ENCODE measurements at regions not wholly inside any gene's neighbourhood (a gene's known extent, or its start where the extent isn't known, plus 50 kb on each side); places are given as distances from the start of the nearest gene placed in this dataset.

DNA sequence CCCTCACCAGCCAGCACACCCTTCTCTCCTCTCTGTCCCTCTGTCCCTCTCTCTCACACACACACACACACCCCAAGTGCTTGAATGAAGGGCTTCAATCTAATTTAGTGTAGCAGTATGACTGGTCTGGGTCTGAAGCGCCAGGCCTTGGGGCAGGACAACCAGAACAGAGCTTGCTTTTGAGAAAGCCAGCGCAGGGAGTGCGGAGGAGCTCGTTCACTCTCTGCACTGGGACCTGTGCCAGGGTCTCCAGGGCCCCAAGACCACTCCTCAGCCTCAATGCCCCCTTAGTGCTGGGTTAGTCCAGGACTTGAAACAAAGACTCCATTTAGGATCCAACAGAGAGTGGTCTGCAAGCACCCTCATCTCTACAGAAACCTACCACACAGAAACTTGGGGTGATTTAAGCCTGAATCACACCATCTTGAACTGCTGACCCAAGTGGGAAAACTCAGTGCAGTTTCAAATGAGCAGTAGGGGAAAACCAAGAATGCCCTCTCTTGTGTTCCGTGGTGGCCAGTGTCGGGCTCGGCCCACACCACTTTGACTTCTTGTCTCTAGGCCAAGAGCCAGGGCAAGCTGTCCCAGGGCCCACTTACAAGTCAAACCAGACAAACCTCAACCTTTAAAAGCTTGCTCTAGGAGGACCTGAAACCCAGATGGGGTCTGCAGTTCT lies 66.6 kb upstream of the WIPF1 start:
- intact Hi-C loops (cut with DNase I): no loop called here
- no peaks in the 10 kb centered on the region for H3K27me3 ChIP-seq
- TF ChIP-seq, protein P1, sequence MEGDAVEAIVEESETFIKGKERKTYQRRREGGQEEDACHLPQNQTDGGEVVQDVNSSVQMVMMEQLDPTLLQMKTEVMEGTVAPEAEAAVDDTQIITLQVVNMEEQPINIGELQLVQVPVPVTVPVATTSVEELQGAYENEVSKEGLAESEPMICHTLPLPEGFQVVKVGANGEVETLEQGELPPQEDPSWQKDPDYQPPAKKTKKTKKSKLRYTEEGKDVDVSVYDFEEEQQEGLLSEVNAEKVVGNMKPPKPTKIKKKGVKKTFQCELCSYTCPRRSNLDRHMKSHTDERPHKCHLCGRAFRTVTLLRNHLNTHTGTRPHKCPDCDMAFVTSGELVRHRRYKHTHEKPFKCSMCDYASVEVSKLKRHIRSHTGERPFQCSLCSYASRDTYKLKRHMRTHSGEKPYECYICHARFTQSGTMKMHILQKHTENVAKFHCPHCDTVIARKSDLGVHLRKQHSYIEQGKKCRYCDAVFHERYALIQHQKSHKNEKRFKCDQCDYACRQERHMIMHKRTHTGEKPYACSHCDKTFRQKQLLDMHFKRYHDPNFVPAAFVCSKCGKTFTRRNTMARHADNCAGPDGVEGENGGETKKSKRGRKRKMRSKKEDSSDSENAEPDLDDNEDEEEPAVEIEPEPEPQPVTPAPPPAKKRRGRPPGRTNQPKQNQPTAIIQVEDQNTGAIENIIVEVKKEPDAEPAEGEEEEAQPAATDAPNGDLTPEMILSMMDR (IDR thresholded peaks at IDR 0.05): no peak
- TF ChIP-seq POLR2A (IDR thresholded peaks at IDR 0.05): no peak
- no peak for DNase-seq
- no peaks in the 10 kb centered on the region for H3K9me3 ChIP-seq (replicated peaks in 1 of 3)
- peaks cover 0 to 39% of the 10 kb centered on the region in 2 donors for H3K4me1 ChIP-seq (replicated peaks in 1 of 2)
- WGBS, 4 donors: 80 to 97% (median 91%) methylated on average over 5 to 7 of the region's 7 CpGs
- H3K36me3 ChIP-seq (replicated peaks in 1 of 2): no peaks in the 10 kb centered on the region
- peak overlapping the region in 2 of 5 donors; percentile 18 to 63 for H3K27ac ChIP-seq
- H3K4me3 ChIP-seq: no peak overlapping the region

DNA sequence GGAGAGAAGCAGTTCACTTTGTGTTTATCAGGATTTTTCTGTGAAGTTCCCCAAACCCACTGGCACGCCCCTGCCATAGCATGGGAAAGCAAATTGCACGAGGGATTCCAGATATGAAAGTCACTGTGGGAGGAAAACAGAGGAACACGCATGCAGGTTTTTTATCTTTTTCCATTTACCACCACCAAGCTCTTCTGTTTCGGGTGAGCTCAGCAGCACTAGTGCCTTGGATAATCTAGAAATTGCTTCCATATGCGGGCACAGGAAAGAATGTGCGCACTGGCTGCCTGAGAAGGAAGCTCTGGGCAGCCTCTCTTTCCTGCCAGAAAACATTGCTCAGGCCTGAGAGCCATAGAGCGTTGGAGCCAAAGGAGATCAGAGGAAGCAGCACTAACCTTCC lies 65.9 kb upstream of the WIPF1 start:
- Histone ChIP-seq H3K27ac (peak overlapping the region in 2 of 5 donors; percentile 1 to 63), H3K4me3 (no peak overlapping the region), H3K27me3 (no peaks in the 10 kb centered on the region), H3K36me3 (replicated peaks in 1 of 2) (no peaks in the 10 kb centered on the region), H3K9me3 (replicated peaks in 1 of 3) (no peaks in the 10 kb centered on the region), H3K4me1 (replicated peaks in 1 of 2) (peaks cover 0 to 37% of the 10 kb centered on the region in 2 donors)
- TF ChIP-seq, protein P1 (IDR thresholded peaks at IDR 0.05): no peak
- no peak for TF ChIP-seq POLR2A (IDR thresholded peaks at IDR 0.05)
- 60 to 73% (median 68%) methylated on average over 7 of the region's 7 CpGs for WGBS, 4 donors
- intact Hi-C loops (cut with DNase I): no loop called here
- no peak for DNase-seq

DNA sequence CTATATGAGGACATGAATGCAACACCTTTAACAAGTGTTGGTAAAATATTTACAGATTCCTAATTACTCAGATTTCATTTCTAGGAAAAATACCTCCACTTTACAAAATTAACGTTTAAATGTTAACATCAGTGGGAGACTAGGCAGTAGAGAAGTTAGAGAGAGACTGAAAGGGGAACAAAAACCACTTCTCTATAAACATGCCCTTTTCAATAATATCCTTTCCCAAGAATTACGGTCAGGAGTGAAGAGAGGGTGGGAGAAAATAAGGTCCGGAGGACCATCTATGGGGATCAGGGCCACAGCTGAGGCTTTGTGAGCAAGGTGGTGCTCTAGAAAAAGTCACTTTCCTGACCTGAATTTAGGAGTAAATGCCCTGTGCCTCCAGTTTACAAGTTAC lies 65.3 kb upstream of the WIPF1 start:
- WGBS, 4 donors: 66 to 76% (median 69%) methylated on average over 3 of the region's 3 CpGs
- intact Hi-C loops (cut with DNase I): no loop called here
- DNase-seq: no peak
- TF ChIP-seq, protein P1 (IDR thresholded peaks at IDR 0.05): no peak
- TF ChIP-seq POLR2A (IDR thresholded peaks at IDR 0.05): no peak
- Histone ChIP-seq H3K4me3 (no peak overlapping the region), H3K36me3 (replicated peaks in 1 of 2) (no peaks in the 10 kb centered on the region), H3K4me1 (replicated peaks in 1 of 2) (peaks cover 0 to 36% of the 10 kb centered on the region in 2 donors), H3K27ac (peak overlapping the region in 2 of 5 donors; percentile 1 to 54), H3K9me3 (replicated peaks in 1 of 3) (no peaks in the 10 kb centered on the region), H3K27me3 (no peaks in the 10 kb centered on the region)

DNA sequence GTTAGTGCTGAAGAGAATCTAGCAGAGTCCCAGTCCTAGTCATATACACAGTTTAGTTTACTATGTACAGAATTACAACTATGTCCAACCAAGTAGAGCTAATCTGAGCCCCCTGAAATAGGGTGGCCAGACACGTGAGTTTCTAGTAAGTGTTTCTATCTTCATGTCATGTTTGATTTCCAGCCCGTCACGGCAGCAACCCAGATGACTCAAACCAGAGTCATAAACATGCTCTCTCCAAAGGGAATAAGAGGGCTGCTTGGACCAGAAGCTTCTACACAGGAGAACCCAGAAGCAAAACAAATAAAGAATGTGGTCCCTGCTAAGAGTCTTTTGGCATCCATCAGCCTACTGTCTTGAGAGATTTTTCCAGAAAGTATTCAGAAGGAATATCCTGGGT lies 64.9 kb upstream of the WIPF1 start:
- no peaks in the 10 kb centered on the region for H3K27me3 ChIP-seq
- peak overlapping the region in 1 of 5 donors; percentile 54 for H3K27ac ChIP-seq
- H3K9me3 ChIP-seq (replicated peaks in 1 of 3): no peaks in the 10 kb centered on the region
- WGBS, 4 donors: 40 to 49% (median 44%) methylated on average over 3 of the region's 3 CpGs
- peaks cover 0 to 33% of the 10 kb centered on the region in 2 donors for H3K4me1 ChIP-seq (replicated peaks in 1 of 2)
- TF ChIP-seq POLR2A (IDR thresholded peaks at IDR 0.05): no peak
- TF ChIP-seq, protein P1 (IDR thresholded peaks at IDR 0.05): no peak
- DNase-seq: no peak
- H3K4me3 ChIP-seq: no peak overlapping the region
- H3K36me3 ChIP-seq (replicated peaks in 1 of 2): no peaks in the 10 kb centered on the region
- intact Hi-C loops (cut with DNase I): no loop called here

Measured in adrenal gland (tissue), 9 donors.